ENCODE measurements at regions not wholly inside any gene's neighbourhood (a gene's known extent, or its start where the extent isn't known, plus 50 kb on each side); places are given as distances from the start of the nearest gene placed in this dataset.

- no peak for TF ChIP-seq CTCF (conservative IDR thresholded peaks at IDR 0.05)
- H3K27ac ChIP-seq = no peak overlapping the region
Measured at GRCh38 chr13:74836628-74837027, 645.3 kb downstream of the TBC1D4 start.

- TF ChIP-seq CTCF (conservative IDR thresholded peaks at IDR 0.05) = no peak
Measured at GRCh38 chr13:74835579-74835978, 646.4 kb downstream of the TBC1D4 start.

GRCh38 chr13:74825938-74826246 is 656.1 kb downstream of the TBC1D4 start:
- H3K27ac ChIP-seq = no peak overlapping the region
- TF ChIP-seq CTCF (conservative IDR thresholded peaks at IDR 0.05) = no peak

More at GRCh38 chr13:74835579-74835978, 646.4 kb downstream of the TBC1D4 start:
- no peak overlapping the region for H3K27ac ChIP-seq

- no peak for TF ChIP-seq CTCF (conservative IDR thresholded peaks at IDR 0.05)
- H3K27ac ChIP-seq = no peak overlapping the region
Measured at GRCh38 chr13:74825152-74825937, 656.6 kb downstream of the TBC1D4 start.

GRCh38 chr13:74820809-74821208 is 661.2 kb downstream of the TBC1D4 start:
- H3K27ac ChIP-seq = no peak overlapping the region
- no peak for TF ChIP-seq CTCF (conservative IDR thresholded peaks at IDR 0.05)

- TF ChIP-seq CTCF (conservative IDR thresholded peaks at IDR 0.05) = no peak
- H3K27ac ChIP-seq = no peak overlapping the region
Measured at GRCh38 chr13:74819549-74819948, 662.4 kb downstream of the TBC1D4 start.

GRCh38 chr13:74816737-74817136 is 665.2 kb downstream of the TBC1D4 start:
- no peak overlapping the region for H3K27ac ChIP-seq
- no peak for TF ChIP-seq CTCF (conservative IDR thresholded peaks at IDR 0.05)
